A549 (cell line): ENCODE measurements at regions not wholly inside any gene's neighbourhood (a gene's known extent, or its start where the extent isn't known, plus 50 kb on each side); places are given as distances from the start of the nearest gene placed in this dataset.

Experiments used
- ATAC-seq, 2 experiments: fragments of 200-7000 bp in 1 of 2; fragments of >200 bp in 1 of 2; cut with Nextera tagmentation in 1 of 2; cut with Tn5 transposase in 1 of 2; 3 replicates each; pipeline versions ENCODE4 v1.8.0 to v1.9.1; 2018 to 2020; ENCODE audit warnings: mild to moderate bottlenecking in 1 of 2, moderate library complexity in 1 of 2
- CTCF ChIA-PET: fragments of 300-600 bp; sonication (Branson Sonifier 250); formaldehyde crosslinking; extraction: SDS; loops from one replicate; lab custom pipeline; 2021; ENCODE audit warnings: antibody characterized with exemption, inconsistent platforms; lab: Yijun Ruan, JAX
- POLR2A ChIA-PET: fragments of 350-600 bp; formaldehyde crosslinking; extraction: SDS; loops from one replicate; lab custom pipeline; 2021; ENCODE audit warnings: antibody characterized with exemption, inconsistent platforms; lab: Yijun Ruan, JAX
- DNase-seq, 2 experiments: peaks; one replicate each; pipeline versions ENCODE4 v3.0.0 to v3.0.0-alpha.2; 2011 to 2016; ENCODE audit warnings: low read depth in 1 of 2, low spot score in 1 of 2
- FAIRE-seq: peaks from 2 replicates; lab custom pipeline; 2011; peaks lifted over from hg19 to GRCh38; lab: Jason Lieb, UNC
- H3K27ac ChIP-seq, 2 experiments: fragments of >200 bp; sonication (Bioruptor Twin); formaldehyde crosslinking; 3 replicates each; pipeline ENCODE4 v1.5.1; 2016 to 2017
- H3K4me1 ChIP-seq: fragments of >200 bp; sonication (Bioruptor Twin); formaldehyde crosslinking; 3 replicates; pipeline ENCODE4 v1.6.1; 2016
- H3K4me2 ChIP-seq: fragments of >200 bp; sonication (Bioruptor Twin); formaldehyde crosslinking; 3 replicates; pipeline ENCODE4 v1.6.1; 2016
- H3K4me3 ChIP-seq: fragments of >200 bp; sonication (Bioruptor Twin); formaldehyde crosslinking; 3 replicates; pipeline ENCODE4 v1.5.1; 2016
- H3K9me3 ChIP-seq: fragments of >200 bp; sonication (Bioruptor Twin); formaldehyde crosslinking; 3 replicates; pipeline ENCODE4 v1.6.1; 2016
- BCL3 ChIP-seq: fragments of >200 bp; sonication (Bioruptor Twin); formaldehyde crosslinking; IDR thresholded peaks from 3 replicates; pipeline ENCODE4 v1.6.1; 2016
- CEBPB ChIP-seq, 2 experiments: fragments of >200 bp in 1 of 2; sonication (Bioruptor Twin) in 1 of 2; formaldehyde crosslinking in 1 of 2; IDR thresholded peaks; 2 replicates each; pipeline ENCODE4 v1.6.1; 2012 to 2016
- CHD2 ChIP-seq: fragments of 150-350 bp; IDR thresholded peaks from 2 replicates; pipeline ENCODE4 v1.6.1; 2014; ENCODE audit warnings: low read length; ENCODE audit not compliant: partially characterized antibody
- CHD4 ChIP-seq: fragments of 200-600 bp; sonication (generic); IDR thresholded peaks from 2 replicates; pipeline ENCODE4 v1.6.1; 2016; ENCODE audit warnings: antibody characterized with exemption, mild to moderate bottlenecking, borderline replicate concordance
- E2F6 ChIP-seq: IDR thresholded peaks from 2 replicates; pipeline ENCODE4 v1.6.1; 2012; ENCODE audit warnings: low read depth, borderline replicate concordance
- ESRRA ChIP-seq: fragments of 150-350 bp; IDR thresholded peaks from 2 replicates; pipeline ENCODE4 v1.6.1; 2014; ENCODE audit warnings: mild to moderate bottlenecking, low read length, borderline replicate concordance
- FOSL2 ChIP-seq, 2 experiments: fragments of 450-650 bp in 1 of 2; fragments of >200 bp in 1 of 2; sonication (Bioruptor Twin) in 1 of 2; formaldehyde crosslinking; IDR thresholded peaks; 2 replicates each; pipeline versions ENCODE4 v1.5.0 to v1.6.1; 2016 to 2020; ENCODE audit warnings: mild to moderate bottlenecking in 1 of 2, moderate library complexity in 1 of 2
- FOXS1 ChIP-seq: fragments of 250-450 bp; sonication (Bioruptor Pico); IDR thresholded peaks from 2 replicates; pipeline ENCODE4 v1.5.0; 2020; ENCODE audit warnings: mild to moderate bottlenecking, moderate library complexity
- GATA3 ChIP-seq: IDR thresholded peaks from 2 replicates; pipeline ENCODE4 v1.6.1; 2012; ENCODE audit warnings: borderline replicate concordance
- HDAC2 ChIP-seq: fragments of 200-600 bp; sonication (generic); IDR thresholded peaks from 2 replicates; pipeline ENCODE4 v1.6.1; 2016
- HEYL ChIP-seq: fragments of 250-450 bp; sonication (Bioruptor Pico); IDR thresholded peaks from 2 replicates; pipeline ENCODE4 v1.8.0; 2021; ENCODE audit warnings: mild to moderate bottlenecking, moderate library complexity
- JUN ChIP-seq, 2 experiments: fragments of >200 bp; sonication (Bioruptor Twin); formaldehyde crosslinking; IDR thresholded peaks; 2 replicates in 1 of 2; 3 replicates in 1 of 2; pipeline ENCODE4 v1.6.1; 2016 to 2017
- KDM5A ChIP-seq: fragments of 200-600 bp; sonication (generic); IDR thresholded peaks from 2 replicates; pipeline ENCODE4 v1.6.1; 2016; ENCODE audit warnings: antibody characterized with exemption, mild to moderate bottlenecking
- MAZ ChIP-seq: fragments of 150-350 bp; IDR thresholded peaks from 2 replicates; pipeline ENCODE4 v1.6.1; 2014; ENCODE audit warnings: antibody characterized with exemption, low read depth, low read length, borderline replicate concordance
- MYC ChIP-seq: IDR thresholded peaks from 2 replicates; pipeline ENCODE4 v1.6.1; 2012; ENCODE audit warnings: mild to moderate bottlenecking, inconsistent platforms, low read length, improper control_type of control experiment, borderline replicate concordance
- NFE2L2 ChIP-seq: fragments of 150-350 bp; conservative IDR thresholded peaks from 2 replicates; pipeline ENCODE4 v1.6.1; 2014; ENCODE audit warnings: low read length
- NPAS2 ChIP-seq: fragments of 250-450 bp; sonication (Bioruptor Pico); IDR thresholded peaks from 2 replicates; pipeline ENCODE4 v1.8.0; 2022; ENCODE audit warnings: mild to moderate bottlenecking, moderate library complexity, borderline replicate concordance
- NR3C1 ChIP-seq: fragments of >200 bp; sonication (Bioruptor Twin); formaldehyde crosslinking; IDR thresholded peaks from 3 replicates; pipeline ENCODE4 v1.6.1; 2017
- POLR2A ChIP-seq: IDR thresholded peaks from 2 replicates; pipeline ENCODE4 v1.6.1; 2012; ENCODE audit warnings: mild to moderate bottlenecking, low read length
- REST ChIP-seq: fragments of 200-600 bp; sonication (generic); IDR thresholded peaks from 2 replicates; pipeline ENCODE4 v1.6.1; 2016; ENCODE audit warnings: antibody characterized with exemption, mild to moderate bottlenecking, moderate library complexity
- SREBF2 ChIP-seq: fragments of 450-650 bp; IDR thresholded peaks from 2 replicates; pipeline ENCODE4 v1.6.1; 2014; ENCODE audit warnings: mild to moderate bottlenecking, moderate library complexity
- TFCP2L1 ChIP-seq: fragments of 250-450 bp; sonication (Bioruptor Pico); IDR thresholded peaks from 2 replicates; pipeline ENCODE4 v1.5.0; 2021; ENCODE audit warnings: mild to moderate bottlenecking
- USF2 ChIP-seq: fragments of 450-650 bp; IDR thresholded peaks from 2 replicates; pipeline ENCODE4 v1.6.1; 2014; ENCODE audit warnings: antibody characterized with exemption
- ZFP36 ChIP-seq: fragments of 450-650 bp; IDR thresholded peaks from 2 replicates; pipeline ENCODE4 v1.6.1; 2014; ENCODE audit warnings: borderline replicate concordance; ENCODE audit not compliant: partially characterized antibody
- WGBS: methylation state at CpG from one replicate; pipeline ENCODE4 v1.1.6; 2017; ENCODE audit errors: missing lambda C conversion rate; 5-methylcytosine and 5-hydroxymethylcytosine counted together

GRCh38 chr3:197426121-197426566 is 127.7 kb upstream of the DLG1 start:
- H3K9me3 ChIP-seq, result no peaks in the 10 kb centered on the region
- FAIRE-seq (no peak), ATAC-seq (no peak), DNase-seq (no peak)
- H3K27ac ChIP-seq, result no peak overlapping the region
- ChIA-PET POLR2A (no interaction called here), CTCF (interaction anchor here (1.4 kb wide), 2 partner anchors 84 to 170 kb away, joined by 4 to 6 read pairs; no protein-coding TSS in a partner anchor)
- no peak overlapping the region for H3K4me2 ChIP-seq
- H3K4me1 ChIP-seq, result peaks cover 16% of the 10 kb centered on the region
- no peak overlapping the region for H3K4me3 ChIP-seq
- no peak for TF ChIP-seq GATA3
- no peak for TF ChIP-seq ZFP36
- no peak for TF ChIP-seq HDAC2
- TF ChIP-seq BCL3, result no peak
- no peak for TF ChIP-seq MAZ
- TF ChIP-seq NFE2L2, result no peak
- no peak for TF ChIP-seq JUN (IDR thresholded peaks at IDR 0.05)
- TF ChIP-seq MYC, result no peak
- no peak for TF ChIP-seq SREBF2
- TF ChIP-seq CEBPB (IDR thresholded peaks at IDR 0.05), result no peak
- no peak for TF ChIP-seq NPAS2
- no peak for TF ChIP-seq TFCP2L1
- TF ChIP-seq NR3C1, result no peak
- no peak for TF ChIP-seq E2F6
- TF ChIP-seq FOXS1 (CRISPR knock-in tag), result no peak
- no peak for TF ChIP-seq POLR2A
- TF ChIP-seq FOSL2 (IDR thresholded peaks at IDR 0.05), result no peak
- TF ChIP-seq FOSL2 (CRISPR knock-in tag; IDR thresholded peaks at IDR 0.05), result no peak
- 90% methylated on average over 6 of the region's 6 CpGs for WGBS

- CTCF ChIA-PET, result interaction anchor here (1.4 kb wide), 2 partner anchors 84 to 169 kb away, joined by 4 to 6 read pairs; no protein-coding TSS in a partner anchor
- 85% methylated on average over 14 of the region's 14 CpGs for WGBS
- no peak overlapping the region for H3K4me3 ChIP-seq
- TF ChIP-seq CHD2 (no peak), ESRRA (no peak), HEYL (no peak), CHD4 (no peak), ZFP36 (no peak)
- no peaks in the 10 kb centered on the region for H3K9me3 ChIP-seq
- no peak for FAIRE-seq
- POLR2A ChIA-PET, result no interaction called here
- H3K4me2 ChIP-seq, result no peak overlapping the region
- H3K4me1 ChIP-seq, result peaks cover 16% of the 10 kb centered on the region
- DNase-seq, result no peak
- no peak for ATAC-seq
- no peak overlapping the region for H3K27ac ChIP-seq
Observed at GRCh38 chr3:197425485-197426120, 127.2 kb upstream of the DLG1 start.

GRCh38 chr3:197424674-197425484 is 126.5 kb upstream of the DLG1 start:
- H3K4me1 ChIP-seq, result peaks cover 16% of the 10 kb centered on the region
- TF ChIP-seq USF2 (no peak), REST (no peak), KDM5A (no peak), SREBF2 (no peak)
- H3K4me2 ChIP-seq, result no peak overlapping the region
- ChIA-PET POLR2A (no interaction called here), CTCF (interaction anchor here (1.3 to 1.8 kb wide), 4 partner anchors 85 to 169 kb away, joined by 3 to 9 read pairs (median 5); no protein-coding TSS in a partner anchor)
- WGBS, result 79% methylated on average over 14 of the region's 14 CpGs
- no peak overlapping the region for H3K4me3 ChIP-seq
- FAIRE-seq, result no peak
- ATAC-seq, result no peak
- no peaks in the 10 kb centered on the region for H3K9me3 ChIP-seq
- no peak overlapping the region for H3K27ac ChIP-seq
- no peak for DNase-seq
